Activated naive CD8-positive, alpha-beta T cell treated with anti-CD3 and anti-CD28 coated beads, Interleukin-2, amount 50 U/mL, for 24 hours (primary cell): ENCODE measurements at regions not wholly inside any gene's neighbourhood (a gene's known extent, or its start where the extent isn't known, plus 50 kb on each side); places are given as distances from the start of the nearest gene placed in this dataset.

Experiments used
- ATAC-seq: fragments of 150-1000 bp; cut with Tn5 transposase; one replicate; pipeline ENCODE4 v1.10.0; 2021
- DNase-seq: peaks from one replicate; pipeline ENCODE4 v3.0.0; 2021
- H3K27ac Mint-ChIP-seq: one replicate; pipeline ENCODE4 v1.8.0; 2021; ENCODE audit warnings: mild to moderate bottlenecking, mixed read lengths
- H3K27me3 Mint-ChIP-seq: one replicate; pipeline ENCODE4 v1.8.0; 2021; ENCODE audit warnings: mixed read lengths
- H3K36me3 Mint-ChIP-seq: one replicate; pipeline ENCODE4 v1.8.0; 2021; ENCODE audit warnings: low read depth, mixed read lengths
- H3K4me1 Mint-ChIP-seq: one replicate; pipeline ENCODE4 v1.8.0; 2021; ENCODE audit warnings: mixed read lengths
- H3K4me3 Mint-ChIP-seq: one replicate; pipeline ENCODE4 v1.8.0; 2021; ENCODE audit warnings: mild to moderate bottlenecking, moderate library complexity, mixed read lengths
- H3K9me3 Mint-ChIP-seq: one replicate; pipeline ENCODE4 v1.8.0; 2021; ENCODE audit warnings: mixed read lengths

DNA sequence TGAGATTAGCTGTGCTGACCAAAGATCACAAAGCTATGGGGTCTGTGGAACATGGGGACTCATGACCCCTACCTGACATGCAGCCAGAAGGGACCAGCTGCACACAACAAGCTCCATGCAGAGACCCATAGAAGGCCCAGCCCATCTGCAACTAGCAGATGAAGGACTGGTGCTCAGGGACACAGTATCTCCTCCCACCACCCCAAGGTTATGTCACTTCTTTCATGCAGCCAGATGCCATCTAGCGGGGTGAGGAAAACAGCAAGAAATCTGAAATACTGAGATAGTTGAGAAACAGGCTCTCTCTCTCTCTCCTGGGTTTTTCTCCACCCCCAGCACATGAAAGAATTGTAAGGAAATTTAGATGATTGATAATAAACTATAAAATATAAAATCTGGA is 161.3 kb upstream of the DAPK1 start:
- Mint-ChIP-seq H3K4me3 (no peak overlapping the region), H3K36me3 (no peaks in the 10 kb centered on the region), H3K27me3 (peaks cover 24% of the 10 kb centered on the region), H3K9me3 (peaks cover 6% of the 10 kb centered on the region), H3K27ac (no peak overlapping the region), H3K4me1 (peaks cover 10% of the 10 kb centered on the region)
- DNase-seq = no peak
- ATAC-seq = no peak

DNA sequence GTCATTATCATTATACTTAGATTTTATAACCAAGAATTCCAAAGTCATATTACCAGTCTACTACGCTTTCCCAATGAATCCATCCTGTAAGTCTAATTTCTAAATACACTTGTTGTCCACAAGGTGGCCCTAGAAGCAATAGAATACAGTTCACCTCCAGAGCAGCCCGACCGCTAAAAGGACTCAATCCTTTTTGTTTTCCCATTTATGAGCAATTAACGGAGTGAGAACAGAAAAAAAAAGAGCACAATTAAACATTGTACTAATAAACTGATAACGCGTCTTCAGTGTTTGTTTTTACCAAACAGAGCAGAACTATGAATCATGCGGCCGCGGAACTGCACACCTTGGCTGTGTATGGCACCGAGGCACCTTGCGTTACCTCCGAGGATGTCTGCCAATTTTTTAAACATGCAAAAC is 160.7 kb upstream of the DAPK1 start:
- peaks cover 25% of the 10 kb centered on the region for H3K27me3 Mint-ChIP-seq
- ATAC-seq = no peak
- DNase-seq = peak; percentile 4

DNA sequence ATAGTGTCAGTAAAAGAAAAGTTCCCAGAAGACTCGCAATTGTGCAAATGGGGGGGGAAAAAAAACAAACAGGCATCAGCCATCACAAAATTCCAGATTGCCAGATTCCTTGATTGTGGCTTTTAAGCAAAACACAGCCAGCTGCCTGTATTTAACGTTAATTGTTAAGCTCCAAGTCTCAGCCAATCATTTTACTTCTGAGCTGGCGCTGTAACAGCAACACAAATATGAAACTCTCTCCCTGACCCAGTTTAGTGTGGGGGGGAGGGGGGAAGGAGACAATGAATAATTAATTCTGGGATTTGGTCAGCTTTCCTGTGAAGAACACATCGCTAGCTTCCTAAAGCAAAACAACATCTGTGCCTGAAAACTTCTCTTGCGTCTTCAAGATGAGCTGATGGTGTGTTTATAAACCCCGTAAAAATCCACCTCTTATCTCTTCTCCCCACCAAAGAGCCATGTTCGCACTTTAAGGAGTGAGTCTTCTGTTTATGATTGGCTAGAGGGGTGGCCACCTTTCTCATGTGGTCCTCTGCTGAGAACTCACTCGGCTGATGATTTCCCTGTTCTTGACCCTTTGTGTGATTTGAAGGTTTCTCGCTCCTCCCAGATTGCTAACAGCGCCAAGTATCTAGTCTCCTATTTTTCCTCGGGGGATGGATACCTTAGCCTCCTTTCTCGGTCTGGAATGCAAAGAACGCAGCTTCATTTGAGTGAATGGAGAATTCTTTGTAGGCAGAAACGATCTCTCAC is 160.2 kb upstream of the DAPK1 start:
- H3K27ac Mint-ChIP-seq = no peak overlapping the region

More for the DNA sequence above, 160.7 kb upstream of the DAPK1 start:
- Mint-ChIP-seq H3K27ac (no peak overlapping the region), H3K36me3 (no peaks in the 10 kb centered on the region), H3K4me3 (peak overlapping the region; percentile 64), H3K4me1 (peaks cover 10% of the 10 kb centered on the region), H3K9me3 (peaks cover under 1% of the 10 kb centered on the region)

DNA sequence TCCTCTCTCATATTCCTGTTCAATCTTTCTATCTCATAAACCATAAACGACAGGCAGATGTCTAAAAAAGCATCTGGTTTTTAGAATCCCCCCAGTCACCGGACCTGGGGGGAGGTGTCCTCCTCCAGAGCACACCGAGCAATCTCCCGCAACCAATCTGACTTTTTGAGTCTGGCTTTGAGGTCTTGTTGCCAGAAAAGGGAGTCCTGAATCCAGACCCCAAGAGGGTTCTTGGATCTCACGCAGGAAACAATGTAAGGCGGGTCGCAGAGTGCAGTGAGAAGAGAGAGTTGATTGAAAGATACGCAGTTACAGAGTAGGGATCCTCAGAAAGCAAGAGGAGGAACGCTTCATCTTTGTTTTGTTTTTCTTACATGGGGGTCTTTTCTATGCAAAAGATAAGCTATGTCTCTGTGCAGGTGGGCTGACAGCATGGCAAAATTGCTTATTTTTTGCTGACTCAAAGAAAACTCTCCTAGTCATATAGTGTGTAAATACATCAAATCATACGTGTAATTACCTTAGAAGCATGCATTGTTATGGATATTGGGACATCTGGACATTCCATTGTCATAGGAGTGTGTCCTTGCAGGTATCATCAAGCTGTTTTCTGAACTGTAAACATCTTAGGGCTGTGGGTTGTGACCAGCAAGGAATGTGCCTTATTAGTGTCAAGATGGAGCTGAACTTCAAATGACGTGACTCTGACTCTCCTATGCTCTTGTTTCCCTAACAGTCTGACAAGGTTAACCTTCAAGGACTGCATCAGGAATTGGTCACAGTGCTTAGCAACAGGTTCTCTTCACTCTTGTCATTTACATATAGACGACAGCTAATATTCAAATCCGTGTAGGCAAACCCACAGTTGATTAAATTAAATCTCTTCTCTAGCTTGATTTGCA is 159.3 kb upstream of the DAPK1 start:
- Mint-ChIP-seq H3K27me3 (peaks cover 29% of the 10 kb centered on the region), H3K36me3 (no peaks in the 10 kb centered on the region), H3K4me3 (no peak overlapping the region), H3K27ac (no peak overlapping the region), H3K4me1 (peaks cover 10% of the 10 kb centered on the region), H3K9me3 (no peaks in the 10 kb centered on the region)
- ATAC-seq = no peak
- DNase-seq = no peak

More for the DNA sequence above, 160.2 kb upstream of the DAPK1 start:
- Mint-ChIP-seq H3K4me1 (peaks cover 10% of the 10 kb centered on the region), H3K4me3 (peak overlapping the region; percentile 64), H3K36me3 (no peaks in the 10 kb centered on the region), H3K27me3 (peaks cover 28% of the 10 kb centered on the region), H3K9me3 (no peaks in the 10 kb centered on the region)
- DNase-seq (no peak), ATAC-seq (no peak)

DNA sequence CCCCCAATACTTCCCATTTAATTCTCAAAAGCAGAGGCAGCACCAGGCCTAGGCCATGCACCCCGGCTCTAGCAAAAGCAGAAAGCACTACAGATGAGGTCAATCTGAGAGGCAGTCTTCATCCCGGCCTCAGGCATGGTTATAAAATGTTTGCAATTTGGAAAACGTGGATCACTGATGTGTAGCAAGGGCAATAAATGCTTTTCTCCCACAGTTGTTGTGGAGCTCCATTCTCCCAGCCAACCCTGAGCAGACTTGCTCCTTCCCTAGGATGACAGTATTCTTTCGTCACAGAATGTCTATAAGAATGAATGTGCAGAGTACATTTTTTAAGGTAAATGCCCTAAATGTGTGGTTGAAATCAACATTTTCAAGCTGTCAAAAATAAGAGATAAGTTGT is 157.3 kb upstream of the DAPK1 start:
- Mint-ChIP-seq H3K4me3 (no peak overlapping the region), H3K36me3 (no peaks in the 10 kb centered on the region), H3K27ac (no peak overlapping the region), H3K9me3 (no peaks in the 10 kb centered on the region), H3K4me1 (peaks cover 10% of the 10 kb centered on the region), H3K27me3 (peaks cover 29% of the 10 kb centered on the region)
- DNase-seq (no peak), ATAC-seq (no peak)

DNA sequence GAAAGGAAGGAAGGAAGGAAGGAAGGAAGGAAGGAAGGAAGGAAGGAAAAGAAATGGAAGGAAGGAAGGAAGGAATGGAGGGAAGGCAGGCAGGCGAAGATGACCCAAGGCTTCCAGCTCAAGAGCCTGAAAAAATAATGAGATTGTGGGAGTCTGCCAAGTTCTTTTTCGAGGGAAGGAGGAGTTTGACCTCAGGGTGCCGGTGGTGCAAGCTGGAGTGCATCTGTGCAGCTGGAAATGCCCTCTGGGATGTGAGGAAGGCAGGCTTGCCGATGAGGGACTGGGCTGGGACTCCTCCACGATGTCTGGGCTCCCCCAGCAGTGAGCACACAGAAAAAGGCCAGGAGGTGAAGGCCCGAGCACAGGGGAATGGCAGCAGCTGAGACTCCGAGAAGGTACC is 154.9 kb upstream of the DAPK1 start:
- no peak overlapping the region for H3K27ac Mint-ChIP-seq
- ATAC-seq (no peak), DNase-seq (no peak)
- no peak overlapping the region for H3K4me3 Mint-ChIP-seq
- H3K4me1 Mint-ChIP-seq = peaks cover 2% of the 10 kb centered on the region
- no peaks in the 10 kb centered on the region for H3K36me3 Mint-ChIP-seq
- H3K27me3 Mint-ChIP-seq = peaks cover 21% of the 10 kb centered on the region
- H3K9me3 Mint-ChIP-seq = no peaks in the 10 kb centered on the region

DNA sequence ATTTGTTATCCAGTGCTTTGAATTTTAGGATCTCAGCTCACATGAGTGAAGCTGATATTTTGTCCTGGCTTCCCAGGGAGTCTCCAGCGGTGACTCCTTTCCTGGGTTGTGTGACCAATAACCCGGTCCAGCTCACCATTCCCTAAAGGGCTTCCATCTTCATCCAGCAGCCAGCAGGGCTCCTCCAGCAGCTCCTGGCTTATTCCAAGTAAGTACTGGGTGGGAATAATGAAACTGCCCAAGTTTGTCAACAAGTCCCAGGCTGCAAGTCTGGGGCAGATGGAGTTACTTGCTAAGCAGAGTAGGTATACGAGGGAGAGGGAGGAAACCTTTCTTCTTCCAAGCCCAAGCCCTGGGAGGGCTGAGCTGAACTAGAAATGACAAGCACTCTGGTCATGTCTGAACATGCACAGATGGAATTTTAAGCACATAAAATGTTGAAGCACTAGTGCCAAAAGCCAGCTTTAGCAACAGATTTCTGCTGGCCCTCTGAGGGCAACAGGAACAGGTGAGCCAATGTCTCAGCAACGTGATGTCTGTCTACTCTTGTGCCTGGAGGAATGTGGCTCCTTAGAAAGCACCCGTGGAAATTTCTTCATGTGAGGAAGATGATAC is 153.7 kb upstream of the DAPK1 start:
- DNase-seq = no peak
- ATAC-seq = no peak
- no peaks in the 10 kb centered on the region for H3K4me1 Mint-ChIP-seq
- no peaks in the 10 kb centered on the region for H3K9me3 Mint-ChIP-seq
- no peak overlapping the region for H3K27ac Mint-ChIP-seq
- H3K27me3 Mint-ChIP-seq = peaks cover 13% of the 10 kb centered on the region
- no peak overlapping the region for H3K4me3 Mint-ChIP-seq
- H3K36me3 Mint-ChIP-seq = no peaks in the 10 kb centered on the region

DNA sequence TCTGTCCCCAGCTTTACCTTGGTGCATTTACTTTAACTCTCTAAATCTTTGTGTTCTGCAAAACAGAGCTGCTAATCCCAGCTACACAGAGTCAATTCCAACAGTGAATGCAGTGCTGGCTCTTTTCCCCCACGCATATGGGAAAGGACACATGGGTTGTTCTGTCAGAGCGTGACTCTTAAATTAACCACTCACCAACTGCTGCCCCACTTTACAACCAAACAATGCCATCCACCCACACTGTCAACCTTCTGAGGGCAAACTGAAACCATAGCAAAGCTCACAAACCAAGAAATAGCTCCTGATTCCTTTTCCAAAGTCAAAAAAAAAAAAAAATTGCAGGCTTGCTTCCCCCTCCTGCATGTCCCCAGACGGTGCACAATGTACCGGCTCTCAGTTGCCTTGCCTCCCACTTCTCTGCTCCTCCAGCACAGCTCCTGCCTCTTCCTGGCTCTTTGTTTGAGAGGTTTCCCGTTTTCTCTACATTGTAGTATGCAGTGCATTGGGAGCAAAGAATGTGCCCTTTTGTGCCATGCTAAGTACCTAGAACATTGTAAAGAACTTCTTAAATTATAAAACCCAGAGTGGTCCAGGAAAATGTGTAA is 151.5 kb upstream of the DAPK1 start:
- Mint-ChIP-seq H3K27me3 (peaks cover 17% of the 10 kb centered on the region), H3K36me3 (no peaks in the 10 kb centered on the region), H3K4me3 (no peak overlapping the region), H3K9me3 (no peaks in the 10 kb centered on the region), H3K4me1 (no peaks in the 10 kb centered on the region), H3K27ac (no peak overlapping the region)
- ATAC-seq (no peak), DNase-seq (no peak)

DNA sequence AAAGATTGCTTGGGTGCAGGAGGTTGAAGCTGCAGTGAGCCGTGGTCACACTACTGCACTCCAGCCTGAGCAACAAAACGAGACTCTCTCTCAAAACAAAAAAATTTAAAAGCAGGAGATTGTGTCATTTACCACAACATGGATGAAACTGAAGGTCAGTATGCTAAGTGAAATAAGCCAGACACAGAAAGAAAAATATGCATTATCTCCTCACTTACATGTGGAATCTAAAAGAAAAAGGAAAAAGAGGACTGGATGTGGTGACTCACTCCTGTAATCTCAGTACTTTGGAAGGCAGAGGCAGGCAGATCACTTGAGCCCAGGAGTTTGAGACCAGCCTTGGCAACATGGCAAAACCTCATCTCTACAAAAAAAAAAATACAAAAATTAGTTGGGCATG is 146.8 kb upstream of the DAPK1 start:
- no peak overlapping the region for H3K27ac Mint-ChIP-seq
- no peak overlapping the region for H3K4me3 Mint-ChIP-seq
- H3K9me3 Mint-ChIP-seq = no peaks in the 10 kb centered on the region
- peaks cover 12% of the 10 kb centered on the region for H3K27me3 Mint-ChIP-seq
- no peaks in the 10 kb centered on the region for H3K4me1 Mint-ChIP-seq
- DNase-seq (no peak), ATAC-seq (no peak)
- H3K36me3 Mint-ChIP-seq = no peaks in the 10 kb centered on the region

DNA sequence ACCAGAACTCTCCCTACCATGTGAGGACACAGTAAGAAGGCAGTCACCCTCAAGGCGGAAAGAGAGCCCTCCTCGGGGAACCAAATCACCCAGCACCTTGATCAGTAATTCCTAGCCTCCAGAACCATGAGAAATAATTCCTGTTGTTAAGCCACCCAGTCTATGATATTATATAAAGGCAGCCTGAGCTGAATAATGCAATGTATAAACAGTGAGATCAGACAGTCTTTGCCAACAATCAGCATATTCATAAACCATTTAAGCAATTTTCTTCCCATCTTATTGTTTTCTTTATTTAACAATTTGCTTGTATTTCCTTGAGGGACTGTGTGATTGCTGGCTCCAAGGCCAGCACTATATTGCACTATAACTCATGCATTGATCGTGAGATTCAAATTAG is 144.4 kb upstream of the DAPK1 start:
- DNase-seq (no peak), ATAC-seq (no peak)
- Mint-ChIP-seq H3K9me3 (no peaks in the 10 kb centered on the region), H3K27me3 (peaks cover 5% of the 10 kb centered on the region), H3K4me1 (no peaks in the 10 kb centered on the region), H3K27ac (no peak overlapping the region), H3K4me3 (no peak overlapping the region), H3K36me3 (no peaks in the 10 kb centered on the region)

DNA sequence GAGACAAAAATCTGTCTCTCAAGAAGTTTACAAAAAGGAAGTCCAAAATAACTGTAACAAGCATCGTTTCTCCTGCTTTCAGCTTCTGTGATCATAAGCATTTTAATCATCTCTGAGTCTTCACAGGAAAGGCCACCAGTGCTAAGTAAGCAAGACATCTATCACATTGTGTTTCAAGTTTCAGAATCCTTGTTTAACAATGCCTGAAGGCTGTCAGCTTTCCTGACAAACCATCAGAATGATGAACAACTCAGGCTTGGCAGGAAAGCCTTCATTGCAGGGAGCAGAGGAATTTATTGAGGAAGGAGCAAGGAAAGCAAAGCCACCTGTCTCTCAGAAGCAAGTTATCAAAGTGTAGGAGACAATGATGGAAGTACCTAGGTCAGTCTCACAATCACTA is 143.5 kb upstream of the DAPK1 start:
- H3K9me3 Mint-ChIP-seq = no peaks in the 10 kb centered on the region
- no peaks in the 10 kb centered on the region for H3K4me1 Mint-ChIP-seq
- H3K36me3 Mint-ChIP-seq = no peaks in the 10 kb centered on the region
- no peak overlapping the region for H3K4me3 Mint-ChIP-seq
- peaks cover 4% of the 10 kb centered on the region for H3K27me3 Mint-ChIP-seq
- ATAC-seq = no peak
- no peak for DNase-seq
- H3K27ac Mint-ChIP-seq = no peak overlapping the region

DNA sequence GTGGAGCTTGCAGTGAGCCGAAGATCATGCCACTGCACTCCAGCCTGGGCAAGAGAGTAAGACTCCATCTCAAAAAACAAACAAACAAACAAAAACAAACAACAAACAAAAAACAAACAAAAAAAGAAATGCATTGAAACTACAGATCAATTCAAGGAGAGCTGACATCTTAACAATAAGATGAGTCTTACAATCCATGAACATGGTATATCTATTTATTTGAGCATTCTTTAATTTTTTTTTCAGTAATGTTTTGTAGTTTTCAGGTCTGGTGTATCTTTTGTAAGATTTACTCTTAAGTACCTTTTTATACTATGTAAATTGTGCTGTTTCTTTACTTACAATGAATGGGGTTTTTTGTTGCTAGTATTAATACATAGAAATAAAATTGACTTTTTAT is 140.1 kb upstream of the DAPK1 start:
- Mint-ChIP-seq H3K27me3 (peaks cover 16% of the 10 kb centered on the region), H3K4me1 (no peaks in the 10 kb centered on the region), H3K4me3 (no peak overlapping the region), H3K9me3 (no peaks in the 10 kb centered on the region), H3K27ac (no peak overlapping the region), H3K36me3 (no peaks in the 10 kb centered on the region)
- DNase-seq = no peak
- no peak for ATAC-seq

DNA sequence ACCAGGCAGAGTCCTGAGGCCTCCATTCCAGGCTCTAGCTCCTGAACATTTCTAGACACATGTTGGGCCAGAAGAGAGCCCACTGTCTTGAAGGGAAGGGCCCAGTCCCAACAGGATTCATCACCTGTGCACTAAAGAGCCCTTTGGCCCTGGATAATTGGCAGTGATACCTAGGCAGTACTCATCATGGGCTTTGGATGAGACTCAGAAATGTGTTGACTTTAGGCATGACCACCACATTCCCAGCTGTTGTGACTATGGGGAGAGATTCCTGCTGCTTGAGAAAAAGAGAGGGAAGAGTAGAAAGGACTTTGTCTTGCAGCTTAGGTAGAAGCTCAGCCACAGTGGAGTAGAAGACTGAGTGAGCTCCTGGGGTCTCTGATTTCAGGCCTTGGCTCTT is 138.4 kb upstream of the DAPK1 start:
- DNase-seq (no peak), ATAC-seq (no peak)
- H3K27me3 Mint-ChIP-seq = peaks cover 18% of the 10 kb centered on the region
- H3K36me3 Mint-ChIP-seq = no peaks in the 10 kb centered on the region
- no peaks in the 10 kb centered on the region for H3K9me3 Mint-ChIP-seq
- H3K27ac Mint-ChIP-seq = no peak overlapping the region
- no peak overlapping the region for H3K4me3 Mint-ChIP-seq
- no peaks in the 10 kb centered on the region for H3K4me1 Mint-ChIP-seq

DNA sequence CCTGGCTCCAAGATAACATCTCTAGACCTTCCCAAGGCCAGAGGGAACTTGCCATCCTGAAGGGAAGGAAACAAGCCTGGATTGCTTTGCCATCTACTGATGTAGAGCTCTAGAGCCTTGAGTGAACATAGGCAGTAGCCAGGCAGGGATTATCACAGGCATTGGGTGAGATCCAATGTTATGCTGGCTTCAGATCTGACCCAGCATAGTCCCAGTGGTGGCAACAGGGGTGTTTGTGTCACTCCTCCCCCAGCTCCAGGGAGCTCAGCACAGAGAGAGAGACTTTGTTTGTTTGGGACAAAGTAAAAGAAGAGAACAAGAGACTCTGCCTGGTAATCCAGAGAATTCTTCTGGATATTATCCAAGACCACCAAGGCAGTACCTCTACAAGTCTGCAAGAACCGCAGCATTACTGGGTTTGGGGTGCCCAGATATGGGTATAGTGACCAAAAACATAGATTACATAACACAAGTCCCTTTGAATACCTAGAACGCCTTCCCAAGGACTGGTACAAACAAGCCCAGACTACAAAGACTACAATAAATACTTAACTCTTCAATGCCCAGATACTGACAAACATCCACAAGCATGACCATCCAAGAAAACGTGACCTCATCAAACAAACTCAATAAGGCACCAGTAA is 137.6 kb upstream of the DAPK1 start:
- ATAC-seq (no peak), DNase-seq (no peak)
- Mint-ChIP-seq H3K4me3 (no peak overlapping the region), H3K36me3 (no peaks in the 10 kb centered on the region), H3K27me3 (peaks cover 21% of the 10 kb centered on the region), H3K4me1 (no peaks in the 10 kb centered on the region), H3K9me3 (peaks cover 4% of the 10 kb centered on the region), H3K27ac (no peak overlapping the region)
